Gastroesophageal sphincter (tissue), 3 donors: ENCODE measurements at regions not wholly inside any gene's neighbourhood (a gene's known extent, or its start where the extent isn't known, plus 50 kb on each side); places are given as distances from the start of the nearest gene placed in this dataset.

Experiments used
- CTCF ChIP-seq, 4 experiments: fragments of 200-600 bp in 2 of 4; fragments of 450-650 bp in 2 of 4; sonication (generic) in 1 of 4; IDR thresholded peaks; one replicate each; pipeline ENCODE4 v1.5.1; 2017 to 2019; ENCODE audit warnings: antibody characterized with exemption in 4 of 4, mild to moderate bottlenecking in 2 of 4, moderate library complexity in 2 of 4
- EP300 ChIP-seq: sonication (generic); formaldehyde crosslinking; IDR thresholded peaks from one replicate; pipeline ENCODE4 v1.6.1; 2017; ENCODE audit warnings: antibody characterized with exemption, mild to moderate bottlenecking

- TF ChIP-seq CTCF (IDR thresholded peaks at IDR 0.05): no peak
- TF ChIP-seq EP300: no peak
Observed at GRCh38 chr1:218967254-218967653, 206.4 kb upstream of the LYPLAL1 start.
